Activated CD4-positive, alpha-beta T cell treated with anti-CD3 and anti-CD28 coated beads for 1 hour (primary cell): ENCODE measurements at regions not wholly inside any gene's neighbourhood (a gene's known extent, or its start where the extent isn't known, plus 50 kb on each side); places are given as distances from the start of the nearest gene placed in this dataset.
"Not testable (repeated sequence)": the region's sequence is repeated elsewhere in the genome, so short reads cannot be mapped to it uniquely, and the experiment has no call there.

Experiments used
- DNase-seq: peaks from one replicate; pipeline ENCODE4 v3.0.0-alpha.2; 2020

DNA sequence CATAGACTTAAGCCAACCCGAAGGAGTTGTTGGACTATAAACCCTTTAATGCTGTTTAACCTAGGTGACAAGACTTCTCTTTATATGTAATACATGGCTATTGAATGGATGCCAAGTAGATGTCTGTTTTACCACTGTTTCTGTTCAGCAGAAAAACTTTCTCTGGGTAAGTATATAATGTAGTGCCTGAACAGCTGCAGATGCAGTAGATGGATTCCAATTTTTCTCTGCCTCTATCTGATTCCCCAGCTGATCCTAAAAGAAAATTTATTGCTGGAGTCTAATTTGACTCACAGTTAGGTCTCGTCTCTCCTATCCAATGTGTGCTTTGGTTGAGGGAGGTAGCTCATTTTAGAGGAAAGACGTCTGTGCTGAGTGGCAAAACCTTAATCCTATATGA, 256.5 kb upstream of the CBLB start:
- DNase-seq = no peak

DNA sequence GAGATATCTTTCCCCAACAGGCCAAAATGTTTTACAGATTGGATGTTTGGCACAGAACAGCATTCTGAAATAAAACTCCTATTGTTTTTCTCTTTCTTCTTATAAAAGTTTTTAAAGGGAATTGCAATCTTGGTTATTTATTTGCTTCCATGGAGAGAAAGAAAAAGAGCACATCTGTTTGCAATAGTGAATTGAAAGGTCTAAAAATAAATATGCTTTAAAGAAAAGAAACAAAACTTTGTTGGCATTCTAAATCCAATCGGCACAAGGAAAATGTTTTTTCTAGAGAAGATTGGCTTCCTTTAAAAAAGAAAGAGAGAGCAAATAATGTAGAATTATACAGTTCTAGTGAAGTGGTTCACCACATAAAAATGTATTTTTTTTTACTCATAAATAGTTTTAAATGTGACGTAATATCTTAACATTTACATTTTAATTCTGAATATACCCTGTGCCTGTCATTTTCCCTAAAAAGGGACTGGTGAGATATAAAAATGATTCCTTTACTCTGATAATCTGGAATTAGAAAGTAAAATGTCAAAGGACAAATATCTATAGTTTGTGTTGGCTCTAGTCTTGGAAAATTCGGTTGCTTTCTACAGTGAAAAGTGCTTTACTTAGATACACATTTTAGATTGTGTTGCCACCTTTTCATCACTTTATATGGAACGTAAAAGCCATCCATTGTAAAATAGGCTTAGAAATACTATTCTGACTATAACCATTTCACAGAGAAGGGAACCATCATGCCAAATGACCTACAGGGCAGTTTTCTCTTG, 257.4 kb upstream of the CBLB start:
- no peak for DNase-seq

DNA sequence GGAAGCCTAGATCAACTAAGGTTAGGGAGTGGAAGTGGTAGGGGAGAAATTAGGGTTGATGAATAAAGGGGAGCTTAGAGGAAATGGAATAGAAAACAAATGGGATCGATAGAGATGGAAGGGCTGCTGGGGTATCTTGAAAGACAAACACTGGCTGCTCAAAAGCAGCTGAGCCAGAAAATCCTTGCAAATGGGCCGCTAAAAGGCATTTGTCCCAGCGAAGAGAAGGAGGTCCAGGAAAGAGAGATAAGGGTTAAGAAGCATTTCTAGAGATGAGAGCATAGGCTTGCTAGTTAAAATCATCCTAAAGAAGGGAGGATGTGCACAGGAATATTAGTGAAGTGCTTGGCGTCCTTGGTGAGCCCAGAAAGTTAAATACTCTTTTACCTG, 258.0 kb upstream of the CBLB start:
- no peak for DNase-seq

DNA sequence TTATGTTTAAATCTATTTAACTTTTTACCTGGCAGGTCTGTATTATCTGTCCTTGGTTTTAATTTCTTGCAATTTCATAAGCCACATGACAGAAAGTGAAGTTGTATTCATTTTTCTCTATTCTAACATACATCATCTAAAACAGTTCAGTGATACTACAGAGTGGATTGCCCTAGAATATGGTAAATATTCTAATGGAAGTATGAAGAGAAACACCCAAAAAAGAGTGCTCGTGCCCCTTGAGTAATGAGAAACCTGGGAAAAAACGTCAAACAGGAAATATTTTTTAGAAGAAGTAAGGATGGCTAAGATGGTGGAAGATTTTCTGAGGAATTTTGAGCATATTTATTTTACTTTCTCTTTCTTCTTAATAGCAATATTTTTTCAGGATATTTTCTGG, 261.1 kb upstream of the CBLB start:
- no peak for DNase-seq

DNA sequence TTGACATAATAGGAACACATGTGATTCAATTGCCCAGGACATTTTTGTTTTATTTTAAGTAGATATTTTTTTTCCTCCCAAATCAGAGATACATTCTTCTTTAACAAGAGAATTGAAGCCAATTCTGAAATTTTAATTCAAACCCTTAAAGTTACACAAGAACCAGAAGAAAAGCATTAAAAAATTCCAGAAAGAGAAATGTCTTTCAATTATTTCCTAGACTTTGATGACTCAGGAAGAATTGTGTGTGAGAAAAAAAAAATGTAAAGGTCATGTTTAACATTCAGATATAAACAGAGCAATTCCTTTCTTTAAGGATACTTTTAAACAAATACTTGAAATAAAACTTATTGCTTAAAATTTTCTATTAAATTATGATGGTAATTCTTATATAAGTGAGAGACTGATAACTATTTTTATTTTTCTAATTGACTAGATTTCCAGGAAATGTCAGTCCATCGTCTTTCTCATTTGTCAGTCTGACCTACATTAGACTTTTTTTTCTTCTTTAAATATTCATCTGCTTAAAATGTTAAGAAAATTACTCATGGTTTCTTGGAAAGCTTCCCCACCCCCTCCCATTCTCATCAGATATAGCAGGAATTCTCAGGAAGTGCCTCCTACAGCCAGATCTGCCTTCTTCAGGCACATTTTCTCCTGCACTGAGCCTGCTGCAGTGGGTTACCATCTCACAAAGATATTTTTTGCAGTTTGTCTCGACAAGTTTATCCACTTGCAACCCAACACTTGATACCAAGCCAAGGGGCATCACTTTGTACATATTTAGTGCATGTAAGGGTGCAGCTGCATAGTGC, 261.8 kb upstream of the CBLB start:
- DNase-seq = no peak

DNA sequence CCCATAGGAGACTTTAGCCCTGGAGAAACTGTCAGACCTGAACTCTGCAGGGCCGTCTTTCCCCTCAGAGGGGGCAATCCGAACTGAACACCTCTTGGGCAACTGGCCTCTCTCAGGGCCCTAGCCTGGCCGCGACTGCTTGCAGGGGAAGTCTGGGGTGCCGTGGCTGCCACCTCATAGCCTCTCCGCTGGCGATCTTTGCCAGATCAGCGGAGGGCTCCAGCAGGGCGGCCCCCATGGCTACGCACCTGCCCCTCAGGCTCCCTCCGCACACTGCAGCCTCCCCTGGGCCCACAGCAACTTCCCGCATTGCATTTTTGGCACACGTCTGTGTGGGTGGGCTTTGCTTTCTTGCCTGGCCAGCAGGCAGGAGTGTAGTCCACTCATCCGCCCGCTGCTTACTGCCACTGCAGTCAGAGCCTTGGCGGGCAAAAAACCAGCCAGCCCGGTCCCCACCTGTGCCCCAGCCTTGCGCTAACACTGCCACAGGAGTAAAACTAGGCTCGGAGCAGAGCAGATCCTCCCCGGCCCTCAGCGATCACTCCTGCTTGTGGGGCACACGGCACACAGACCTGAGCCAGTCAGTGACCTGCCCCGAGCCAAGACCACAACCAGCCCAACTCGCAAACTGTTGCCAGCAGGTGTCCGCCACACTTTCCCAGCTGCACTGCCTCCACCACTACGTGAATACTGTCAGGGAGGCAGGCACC, 266.8 kb upstream of the CBLB start:
- no peak for DNase-seq

DNA sequence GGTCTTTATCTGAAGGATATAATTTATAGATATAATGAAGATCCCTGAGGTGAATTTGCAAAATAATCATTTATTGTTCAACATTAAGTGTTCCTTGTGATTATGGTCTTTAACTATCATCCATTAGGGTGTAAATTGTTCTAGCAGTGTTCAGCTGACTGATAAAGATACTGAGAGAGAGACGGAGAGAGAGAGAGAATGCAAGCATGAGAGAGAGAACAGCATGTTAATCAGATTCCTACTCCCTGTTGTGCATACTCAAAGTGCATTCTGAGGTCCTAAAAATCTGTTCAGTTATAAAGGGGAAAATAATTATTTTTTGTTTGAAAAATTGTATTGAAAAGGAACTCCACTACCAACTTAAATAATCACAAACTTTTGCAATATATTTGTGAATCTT, 271.0 kb upstream of the CBLB start:
- no peak for DNase-seq

DNA sequence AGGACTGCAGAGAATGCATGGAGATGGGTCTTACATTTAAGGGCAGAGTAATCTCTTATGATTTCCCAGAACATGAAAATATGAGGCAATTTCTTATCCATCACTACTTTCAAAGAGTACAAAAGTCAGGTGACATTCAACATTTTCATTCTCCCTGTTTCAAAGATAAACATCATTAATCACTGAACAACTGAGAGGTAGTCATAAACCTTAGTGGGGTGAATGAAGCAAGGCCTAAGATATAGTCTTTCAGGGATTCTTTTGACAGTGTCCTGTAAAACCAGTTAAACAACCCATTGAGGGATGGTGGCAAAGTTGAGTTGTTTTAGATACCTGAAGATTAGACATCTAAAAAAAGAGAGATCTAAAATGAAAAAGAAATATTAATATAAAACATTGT, 271.6 kb upstream of the CBLB start:
- no peak for DNase-seq

DNA sequence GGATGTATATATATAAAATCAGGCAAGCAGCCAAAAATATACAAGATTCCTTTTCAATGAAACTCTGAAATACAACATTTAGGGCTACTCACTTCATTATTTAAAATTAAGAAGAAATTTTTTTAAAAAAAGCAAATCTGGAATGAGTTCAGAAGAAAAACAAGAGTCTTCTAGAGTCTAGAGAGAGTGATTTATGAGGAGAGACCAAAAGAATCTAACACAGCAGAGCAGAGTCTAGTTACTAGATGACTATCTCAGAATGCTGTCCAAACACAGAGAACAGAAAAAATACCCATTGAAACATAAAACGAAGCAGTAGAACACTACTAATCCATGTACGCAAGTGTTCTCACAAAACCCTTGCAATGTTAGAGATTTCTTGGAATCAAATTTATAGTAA, 275.2 kb upstream of the CBLB start:
- no peak for DNase-seq

DNA sequence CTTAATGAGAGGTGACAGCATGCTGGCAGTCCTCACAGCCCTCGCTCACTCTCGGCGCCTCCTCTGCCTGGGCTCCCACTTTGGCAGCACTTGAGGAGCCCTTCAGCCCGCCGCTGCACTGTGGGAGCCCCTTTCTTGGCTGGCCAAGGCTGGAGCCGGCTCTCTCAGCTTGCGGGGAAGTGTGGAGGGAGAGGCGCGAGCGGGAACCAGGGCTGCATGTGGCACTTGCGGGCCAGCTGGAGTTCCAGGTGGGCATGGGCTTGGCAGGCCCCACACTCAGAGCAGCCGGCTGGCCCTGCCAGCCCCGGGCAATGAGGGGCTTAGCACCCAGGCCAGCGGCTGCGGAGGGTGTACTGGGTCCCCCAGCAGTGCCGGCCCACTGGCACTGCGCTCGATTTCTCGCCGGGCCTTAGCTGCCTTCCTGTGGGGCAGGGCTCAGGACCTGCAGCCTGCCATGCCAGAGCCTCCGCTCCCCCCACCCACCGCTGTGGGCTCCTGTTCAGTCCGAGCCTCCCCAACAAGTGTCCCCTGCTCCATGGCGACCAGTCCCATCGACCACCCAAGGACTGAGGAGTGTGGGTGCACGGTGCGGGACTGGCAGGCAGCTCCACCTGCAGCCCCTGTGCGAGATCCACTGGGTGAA, 279.7 kb upstream of the CBLB start:
- not testable (repeated sequence) for DNase-seq

DNA sequence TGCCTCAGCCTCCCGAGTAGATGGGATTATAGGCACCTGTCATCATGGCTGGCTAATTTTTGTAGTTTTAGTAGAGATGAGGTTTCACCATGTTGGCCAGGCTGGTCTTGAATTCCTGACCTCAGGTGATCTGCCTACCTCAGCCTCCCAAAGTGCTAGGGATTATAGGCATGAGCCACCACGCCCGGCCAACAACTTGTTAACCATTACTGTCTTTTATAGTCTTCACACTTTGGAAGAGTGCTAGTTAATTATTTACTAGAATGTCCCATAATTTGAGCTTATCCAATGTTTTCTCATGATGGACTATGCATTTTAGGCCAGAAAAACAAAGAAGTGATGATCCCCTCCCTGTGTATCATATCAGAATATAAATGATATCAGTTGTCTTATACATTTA, 288.6 kb upstream of the CBLB start:
- no peak for DNase-seq

DNA sequence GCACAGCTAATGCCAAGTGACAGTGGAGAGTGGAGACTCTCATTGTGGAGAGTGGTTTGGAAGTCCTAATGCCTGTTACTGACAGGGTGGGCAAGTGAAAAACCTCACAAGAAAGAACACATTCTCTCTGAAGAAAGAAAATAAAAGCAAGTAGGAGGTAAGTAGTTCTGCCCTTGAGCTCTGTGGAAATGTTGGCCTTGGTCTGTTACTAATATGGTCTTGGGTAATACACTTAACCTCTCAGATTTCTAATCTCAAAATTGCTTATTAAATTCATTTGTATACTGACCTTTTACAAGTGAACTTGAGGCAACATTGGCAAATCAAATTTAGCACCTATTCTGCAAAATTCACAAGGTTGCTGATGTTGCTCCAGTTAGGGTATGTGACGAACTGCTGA, 291.6 kb upstream of the CBLB start:
- DNase-seq = no peak

DNA sequence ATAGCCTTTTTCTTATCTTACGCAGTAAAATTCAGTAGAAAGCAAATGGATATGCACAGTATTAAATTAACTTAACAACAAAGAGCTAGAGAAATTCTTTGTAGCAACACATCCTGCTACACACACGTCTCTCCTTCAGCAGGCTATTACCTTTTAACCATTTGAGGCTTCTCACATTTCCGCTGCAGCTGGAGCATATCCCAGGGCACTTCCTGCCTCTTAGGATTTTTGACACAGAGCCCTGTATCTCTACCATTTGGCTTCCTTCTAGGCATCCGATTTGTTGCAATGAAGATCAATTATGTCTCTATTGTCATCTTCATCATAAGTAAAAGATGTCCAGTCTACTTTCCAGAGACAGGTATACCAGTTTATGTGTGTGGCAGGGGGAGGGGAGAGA, 292.4 kb upstream of the CBLB start:
- DNase-seq = no peak

DNA sequence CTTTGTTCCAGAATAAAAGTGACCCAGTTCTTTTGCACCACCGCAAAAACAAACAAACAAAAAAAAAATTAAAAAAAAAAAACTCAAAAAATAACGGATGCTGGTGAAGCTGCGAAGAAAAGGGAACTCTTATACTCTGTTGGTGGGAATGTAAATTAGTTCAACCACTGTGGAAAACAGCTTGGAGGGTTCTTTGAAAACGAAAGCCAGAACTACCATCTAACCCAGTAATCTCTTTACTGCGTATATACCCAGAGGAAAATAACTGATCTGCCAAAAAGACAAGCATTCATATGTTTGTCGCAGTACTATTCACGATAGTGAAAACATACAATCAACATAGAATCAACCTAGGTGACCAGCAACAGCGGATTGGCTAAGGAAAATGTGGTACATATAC, 298.9 kb upstream of the CBLB start:
- DNase-seq = no peak

DNA sequence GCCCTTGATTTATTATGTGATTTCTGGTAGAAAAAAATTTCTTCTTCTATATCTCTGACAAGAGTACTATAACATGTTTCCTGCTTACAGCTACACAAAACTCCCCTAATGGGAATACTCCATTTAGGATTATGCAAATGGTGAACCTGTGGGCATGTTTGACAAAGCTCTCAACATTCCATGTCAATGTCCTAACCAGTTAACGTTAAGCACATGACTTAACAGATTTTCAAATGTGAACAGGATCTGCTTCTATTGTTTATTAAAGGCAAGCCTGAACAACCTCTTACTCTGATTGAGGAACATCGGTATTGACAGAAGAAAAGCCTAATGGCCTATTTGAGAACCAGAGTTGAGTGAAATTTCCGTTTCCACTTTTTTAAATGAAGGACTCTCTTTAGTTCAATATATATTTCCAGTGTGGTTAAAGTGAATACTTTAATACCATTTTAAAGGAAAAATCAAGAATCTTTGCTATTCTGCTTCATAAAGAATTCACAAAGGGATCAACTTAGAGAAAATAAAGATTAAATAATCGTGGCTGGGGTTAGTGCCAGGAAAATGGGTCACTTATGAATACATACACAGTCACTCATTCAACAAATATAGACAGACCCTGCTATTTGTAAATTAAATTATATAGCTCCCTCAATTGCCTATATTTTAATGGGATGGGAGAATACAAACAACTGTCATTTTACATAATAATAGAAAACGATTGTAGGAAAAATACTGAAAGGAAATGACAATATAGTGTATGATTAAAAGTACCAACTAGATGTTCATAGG, 300.3 kb upstream of the CBLB start:
- DNase-seq = no peak

DNA sequence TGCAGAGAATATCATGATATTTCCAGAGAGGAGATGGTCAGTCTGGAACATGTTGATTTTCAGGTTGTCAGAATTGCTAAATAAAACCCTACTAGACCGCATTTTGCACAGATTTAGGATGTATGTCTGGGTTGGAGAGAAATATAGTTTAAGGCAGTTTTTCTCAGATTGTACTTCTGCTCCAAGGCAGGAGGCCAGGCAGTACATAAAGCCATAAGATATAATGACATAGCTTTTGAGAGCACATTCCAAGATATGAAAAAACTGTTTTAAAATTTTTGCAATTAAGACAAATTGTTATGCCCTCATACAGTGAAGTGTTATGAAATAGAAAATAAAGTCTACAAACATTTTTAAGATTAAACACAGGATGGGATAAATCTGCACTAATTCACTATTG, 301.8 kb upstream of the CBLB start:
- DNase-seq = no peak

DNA sequence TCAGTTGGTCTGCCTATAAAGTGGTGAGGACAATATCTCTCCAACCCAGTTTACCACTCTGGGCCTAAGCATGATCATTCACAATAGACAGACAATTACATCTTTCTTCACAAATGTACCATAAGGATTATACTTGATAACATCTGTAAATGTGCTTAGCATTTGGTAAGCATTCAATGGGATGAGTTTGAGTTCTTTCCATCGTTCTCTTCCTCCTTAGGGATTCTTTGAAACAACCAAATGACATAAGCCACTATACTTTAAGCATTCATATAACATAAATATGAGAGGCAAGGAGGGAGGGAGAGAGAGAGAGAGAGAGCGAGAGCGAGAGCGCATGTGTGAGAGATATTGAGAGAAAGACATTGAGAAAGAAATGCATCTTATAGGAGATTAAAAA, 303.3 kb upstream of the CBLB start:
- DNase-seq = no peak

DNA sequence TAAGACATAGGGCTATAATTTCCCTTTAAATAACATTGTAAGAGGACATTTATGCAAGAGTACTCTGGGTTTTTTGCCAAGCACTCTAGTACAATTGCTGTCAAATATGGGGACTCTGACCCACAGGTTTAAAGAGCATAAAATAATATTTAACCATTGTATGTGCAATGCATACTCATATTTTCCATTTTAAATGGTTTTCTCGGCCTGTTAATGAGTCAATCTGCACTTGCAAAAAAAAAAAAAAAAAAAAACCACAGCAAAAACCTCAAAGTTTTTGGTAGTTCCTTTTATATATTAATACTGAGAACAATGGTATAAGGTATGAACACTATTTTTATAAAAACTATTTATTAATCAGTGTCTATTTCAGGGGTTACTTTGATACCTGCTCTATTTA, 304.0 kb upstream of the CBLB start:
- DNase-seq = no peak

DNA sequence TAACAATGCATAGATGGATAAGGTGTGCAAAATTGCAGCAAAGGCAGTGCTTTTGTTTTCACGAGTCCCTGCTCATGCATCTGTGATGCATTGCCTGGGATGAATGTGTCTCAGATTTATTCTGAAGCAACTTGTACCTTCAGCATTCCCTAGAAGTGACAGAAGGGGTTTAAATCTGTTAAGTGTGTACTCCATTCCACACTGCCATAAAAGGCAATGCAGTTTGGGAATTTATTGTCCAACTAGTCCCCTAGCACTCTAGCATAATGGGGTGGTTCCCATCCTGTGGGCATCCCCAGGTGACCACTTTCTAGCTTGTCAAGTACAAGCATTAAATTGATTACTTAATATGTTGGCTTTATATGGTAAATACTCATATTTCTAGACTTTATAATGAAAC, 306.5 kb upstream of the CBLB start:
- no peak for DNase-seq

DNA sequence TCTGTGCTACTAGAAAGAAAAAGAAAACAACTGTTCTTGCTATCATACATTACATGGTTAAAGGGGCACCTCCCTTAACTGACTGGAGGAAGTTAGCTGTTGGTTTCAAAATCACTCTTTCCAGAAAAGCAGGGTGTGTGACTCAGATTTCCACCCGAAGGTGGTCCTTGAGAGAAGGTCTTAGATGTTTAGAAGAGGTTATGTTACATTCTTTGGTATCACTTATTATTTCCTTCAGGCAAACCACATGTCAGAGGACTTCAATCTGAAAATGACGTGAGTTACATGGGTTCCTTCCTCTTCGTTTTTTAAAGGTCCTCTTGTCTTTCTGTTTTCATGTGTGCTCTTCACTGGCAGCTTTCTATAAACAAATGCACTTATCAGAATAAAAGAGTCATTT, 307.9 kb upstream of the CBLB start:
- peak; percentile 48 for DNase-seq

DNA sequence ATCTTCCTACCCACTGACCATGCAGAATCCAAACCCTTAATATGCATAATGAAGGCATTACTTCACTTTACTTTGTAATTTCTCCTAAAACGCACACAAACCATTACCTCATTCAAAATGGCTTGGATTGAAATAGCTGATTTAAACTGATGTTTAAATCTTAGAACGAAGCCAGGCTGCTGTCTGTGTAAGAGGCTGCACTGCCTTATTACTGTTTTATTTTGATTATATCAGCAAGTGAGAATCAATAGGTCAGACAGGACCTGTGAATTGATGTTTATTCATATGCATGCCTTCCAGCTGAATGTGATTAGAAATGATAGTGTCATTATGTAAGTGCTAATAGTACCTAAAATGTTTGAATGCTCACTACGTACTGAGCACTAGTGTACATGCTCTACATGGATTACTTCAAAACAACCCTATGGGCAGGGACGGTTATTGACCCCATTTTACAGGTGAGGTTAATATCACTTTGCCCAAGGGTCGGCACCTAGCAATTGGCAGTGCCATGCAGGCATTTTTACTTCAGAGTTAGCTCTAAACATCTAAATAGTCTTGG, 314.2 kb upstream of the CBLB start:
- DNase-seq = no peak

DNA sequence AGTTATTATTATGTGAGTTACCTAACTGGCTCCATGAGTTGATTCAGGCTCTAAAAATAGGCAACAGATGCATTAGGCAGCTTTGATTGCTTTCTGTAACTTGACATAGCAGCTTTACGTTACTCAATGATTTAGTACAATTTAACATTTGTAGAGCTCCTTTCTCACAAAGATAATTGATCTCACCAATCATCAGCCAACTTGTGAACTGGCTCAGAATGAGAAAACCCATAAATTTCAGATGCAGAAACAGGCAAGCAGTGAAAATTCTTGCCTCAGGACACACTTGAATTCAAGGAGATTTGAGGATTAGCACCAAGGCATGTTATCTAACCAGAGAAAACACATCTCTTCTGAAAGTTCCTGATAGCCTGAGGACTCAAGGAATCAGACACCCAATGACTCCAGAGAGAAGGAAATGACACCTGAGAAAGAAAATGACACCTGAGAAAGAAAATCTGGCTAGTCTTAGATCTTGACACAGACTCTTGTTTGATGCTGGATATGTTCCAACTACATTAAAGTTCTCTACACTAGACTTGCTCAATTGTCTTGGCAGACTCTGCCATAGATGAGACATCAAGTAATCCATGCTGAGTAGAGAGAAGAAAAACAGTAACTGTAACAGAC, 315.1 kb upstream of the CBLB start:
- no peak for DNase-seq
